ENCODE measurements at regions not wholly inside any gene's neighbourhood (a gene's known extent, or its start where the extent isn't known, plus 50 kb on each side); places are given as distances from the start of the nearest gene placed in this dataset.

- TF ChIP-seq EZH2 (IDR thresholded peaks at IDR 0.05; ENCODE audit: low read length, missing control alignments), result no peak
- TF ChIP-seq, protein P1, sequence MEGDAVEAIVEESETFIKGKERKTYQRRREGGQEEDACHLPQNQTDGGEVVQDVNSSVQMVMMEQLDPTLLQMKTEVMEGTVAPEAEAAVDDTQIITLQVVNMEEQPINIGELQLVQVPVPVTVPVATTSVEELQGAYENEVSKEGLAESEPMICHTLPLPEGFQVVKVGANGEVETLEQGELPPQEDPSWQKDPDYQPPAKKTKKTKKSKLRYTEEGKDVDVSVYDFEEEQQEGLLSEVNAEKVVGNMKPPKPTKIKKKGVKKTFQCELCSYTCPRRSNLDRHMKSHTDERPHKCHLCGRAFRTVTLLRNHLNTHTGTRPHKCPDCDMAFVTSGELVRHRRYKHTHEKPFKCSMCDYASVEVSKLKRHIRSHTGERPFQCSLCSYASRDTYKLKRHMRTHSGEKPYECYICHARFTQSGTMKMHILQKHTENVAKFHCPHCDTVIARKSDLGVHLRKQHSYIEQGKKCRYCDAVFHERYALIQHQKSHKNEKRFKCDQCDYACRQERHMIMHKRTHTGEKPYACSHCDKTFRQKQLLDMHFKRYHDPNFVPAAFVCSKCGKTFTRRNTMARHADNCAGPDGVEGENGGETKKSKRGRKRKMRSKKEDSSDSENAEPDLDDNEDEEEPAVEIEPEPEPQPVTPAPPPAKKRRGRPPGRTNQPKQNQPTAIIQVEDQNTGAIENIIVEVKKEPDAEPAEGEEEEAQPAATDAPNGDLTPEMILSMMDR (conservative IDR thresholded peaks at IDR 0.05 in 1 of 2, IDR thresholded peaks at IDR 0.05 in 1 of 2; ENCODE audit: low read depth in 1 of 2, low read length in 2 of 2), result no peak
- no peaks in the 10 kb centered on the region for H3K36me3 ChIP-seq (ENCODE audit: control insufficient read depth, insufficient read depth, low read length)
- H2AFZ ChIP-seq (ENCODE audit: low read length), result no peak overlapping the region
Measured at GRCh38 chr3:174681784-174682183, 177.3 kb upstream of the NAALADL2 start.

DNA sequence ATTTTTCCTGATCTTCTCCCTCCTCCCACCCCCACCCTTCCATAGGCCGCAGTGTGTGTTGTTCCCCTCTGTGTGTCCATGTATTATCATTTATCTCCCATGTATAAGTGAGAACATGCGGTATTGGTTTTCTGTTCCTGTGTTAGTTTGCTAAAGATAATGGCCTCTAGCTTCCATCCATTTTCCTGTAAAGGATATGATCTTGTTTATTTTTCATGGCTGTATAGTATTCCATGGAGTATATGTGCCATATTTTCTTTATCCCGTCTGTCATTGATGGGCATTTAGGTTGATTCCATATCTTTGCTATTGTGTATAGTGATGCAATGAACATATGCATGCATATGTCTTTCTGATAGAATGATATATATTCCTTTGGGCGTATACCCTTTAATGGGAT, 173.3 kb upstream of the NAALADL2 start:
- Histone ChIP-seq H3K79me2 (ENCODE audit: control insufficient read depth, insufficient read depth, low read length) (no peaks in the 10 kb centered on the region), H3K27me3 (ENCODE audit: control insufficient read depth, insufficient read depth, low read length) (no peaks in the 10 kb centered on the region), H4K20me1 (ENCODE audit: control insufficient read depth, extremely low read depth, insufficient read depth, low read length) (no peaks in the 10 kb centered on the region), H3K4me2 (ENCODE audit: extremely low read depth, insufficient read depth, low read length) (no peak overlapping the region), H3K36me3 (ENCODE audit: control insufficient read depth, insufficient read depth, low read length) (no peaks in the 10 kb centered on the region), H3K9ac (ENCODE audit: insufficient read depth, low read length) (no peak overlapping the region), H3K4me3 (replicated peaks in 1 of 4; ENCODE audit: control extremely low read depth in 1 of 4, insufficient read depth in 1 of 4, low read depth in 3 of 4, low read length in 4 of 4) (no peak overlapping the region), H3K4me1 (ENCODE audit: control insufficient read depth, extremely low read depth, insufficient read depth, low read length) (no peaks in the 10 kb centered on the region), H3K9me3 (ENCODE audit: control insufficient read depth, insufficient read depth, low read depth, low read length) (no peaks in the 10 kb centered on the region), H3K27ac (ENCODE audit: insufficient read depth, low read length) (no peak overlapping the region), H2AFZ (ENCODE audit: low read length) (no peak overlapping the region)
- DNase-seq (ENCODE audit: low read depth in 2 of 2), result no peak
- TF ChIP-seq, protein P1 (conservative IDR thresholded peaks at IDR 0.05 in 1 of 2, IDR thresholded peaks at IDR 0.05 in 1 of 2; ENCODE audit: low read depth in 1 of 2, low read length in 2 of 2), result no peak
- no peak for TF ChIP-seq EZH2 (IDR thresholded peaks at IDR 0.05; ENCODE audit: low read length, missing control alignments)

More at GRCh38 chr3:174681784-174682183, 177.3 kb upstream of the NAALADL2 start:
- Histone ChIP-seq H3K4me3 (replicated peaks in 1 of 4; ENCODE audit: control extremely low read depth in 1 of 4, insufficient read depth in 1 of 4, low read depth in 3 of 4, low read length in 4 of 4) (no peak overlapping the region), H3K4me2 (ENCODE audit: extremely low read depth, insufficient read depth, low read length) (no peak overlapping the region), H3K9me3 (ENCODE audit: control insufficient read depth, insufficient read depth, low read depth, low read length) (no peaks in the 10 kb centered on the region), H3K27ac (ENCODE audit: insufficient read depth, low read length) (no peak overlapping the region), H3K79me2 (ENCODE audit: control insufficient read depth, insufficient read depth, low read length) (no peaks in the 10 kb centered on the region), H4K20me1 (ENCODE audit: control insufficient read depth, extremely low read depth, insufficient read depth, low read length) (no peaks in the 10 kb centered on the region), H3K4me1 (ENCODE audit: control insufficient read depth, extremely low read depth, insufficient read depth, low read length) (no peaks in the 10 kb centered on the region), H3K9ac (ENCODE audit: insufficient read depth, low read length) (no peak overlapping the region), H3K27me3 (ENCODE audit: control insufficient read depth, insufficient read depth, low read length) (no peaks in the 10 kb centered on the region)
- DNase-seq (ENCODE audit: low read depth in 2 of 2), result no peak

GRCh38 chr3:174697310-174697709, 161.8 kb upstream of the NAALADL2 start:
- Histone ChIP-seq H2AFZ (ENCODE audit: low read length) (no peak overlapping the region), H3K4me3 (replicated peaks in 1 of 4; ENCODE audit: control extremely low read depth in 1 of 4, insufficient read depth in 1 of 4, low read depth in 3 of 4, low read length in 4 of 4) (no peak overlapping the region), H3K27ac (ENCODE audit: insufficient read depth, low read length) (no peak overlapping the region), H3K4me2 (ENCODE audit: extremely low read depth, insufficient read depth, low read length) (no peak overlapping the region), H4K20me1 (ENCODE audit: control insufficient read depth, extremely low read depth, insufficient read depth, low read length) (no peaks in the 10 kb centered on the region), H3K79me2 (ENCODE audit: control insufficient read depth, insufficient read depth, low read length) (no peaks in the 10 kb centered on the region), H3K9ac (ENCODE audit: insufficient read depth, low read length) (no peak overlapping the region), H3K4me1 (ENCODE audit: control insufficient read depth, extremely low read depth, insufficient read depth, low read length) (no peaks in the 10 kb centered on the region), H3K9me3 (ENCODE audit: control insufficient read depth, insufficient read depth, low read depth, low read length) (no peaks in the 10 kb centered on the region), H3K27me3 (ENCODE audit: control insufficient read depth, insufficient read depth, low read length) (no peaks in the 10 kb centered on the region), H3K36me3 (ENCODE audit: control insufficient read depth, insufficient read depth, low read length) (no peaks in the 10 kb centered on the region)
- DNase-seq (ENCODE audit: low read depth in 2 of 2), result no peak
- TF ChIP-seq EZH2 (IDR thresholded peaks at IDR 0.05; ENCODE audit: low read length, missing control alignments), result no peak
- TF ChIP-seq, protein P1 (conservative IDR thresholded peaks at IDR 0.05 in 1 of 2, IDR thresholded peaks at IDR 0.05 in 1 of 2; ENCODE audit: low read depth in 1 of 2, low read length in 2 of 2), result no peak

Data from fibroblast of lung (primary cell).